HEK293 (cell line): ENCODE measurements at regions not wholly inside any gene's neighbourhood (a gene's known extent, or its start where the extent isn't known, plus 50 kb on each side); places are given as distances from the start of the nearest gene placed in this dataset.

ENCODE experiments used
- RBAK ChIP-seq: fragments of 450-650 bp; formaldehyde crosslinking; IDR thresholded peaks from 2 replicates; pipeline ENCODE4 v1.5.1; 2016; ENCODE audit warnings: missing biosample characterization, missing genetic modification characterization
- TCF7L2 ChIP-seq: IDR thresholded peaks from 2 replicates; pipeline ENCODE4 v1.6.1; 2011; ENCODE audit warnings: low read depth, mild to moderate bottlenecking, inconsistent platforms, low read length, moderate library complexity, borderline replicate concordance
- WT1 ChIP-seq: fragments of 450-650 bp; formaldehyde crosslinking; IDR thresholded peaks from 2 replicates; pipeline ENCODE4 v1.5.1; 2016; ENCODE audit warnings: missing biosample characterization, missing genetic modification characterization
- ZBTB17 ChIP-seq: fragments of 450-650 bp; formaldehyde crosslinking; IDR thresholded peaks from 2 replicates; pipeline ENCODE4 v1.5.1; 2016; ENCODE audit warnings: missing biosample characterization, missing genetic modification characterization
- ZEB2 ChIP-seq: fragments of 450-650 bp; formaldehyde crosslinking; IDR thresholded peaks from 2 replicates; pipeline ENCODE4 v1.5.1; 2016; ENCODE audit warnings: missing biosample characterization, missing genetic modification characterization
- ZNF324 ChIP-seq: fragments of 450-650 bp; formaldehyde crosslinking; IDR thresholded peaks from 2 replicates; pipeline ENCODE4 v1.5.1; 2016; ENCODE audit warnings: missing biosample characterization, missing genetic modification characterization
- ZNF335 ChIP-seq: fragments of 450-650 bp; formaldehyde crosslinking; conservative IDR thresholded peaks from 2 replicates; pipeline ENCODE4 v1.5.1; 2016; ENCODE audit warnings: missing biosample characterization, missing genetic modification characterization
- ZNF610 ChIP-seq: fragments of 450-650 bp; formaldehyde crosslinking; IDR thresholded peaks from 2 replicates; pipeline ENCODE4 v1.5.1; 2016; ENCODE audit warnings: missing biosample characterization, missing genetic modification characterization, borderline replicate concordance
- ZNF747 ChIP-seq: fragments of 450-650 bp; formaldehyde crosslinking; IDR thresholded peaks from 2 replicates; pipeline ENCODE4 v1.5.1; 2016; ENCODE audit warnings: missing biosample characterization, missing genetic modification characterization
- ZNF785 ChIP-seq: fragments of 450-650 bp; formaldehyde crosslinking; IDR thresholded peaks from 2 replicates; pipeline ENCODE4 v1.5.1; 2016; ENCODE audit warnings: missing biosample characterization, missing genetic modification characterization
- TF ChIP-seq, protein P1 (sequence below): fragments of 450-650 bp; IDR thresholded peaks from 2 replicates; pipeline ENCODE4 v1.5.1; 2018; ENCODE audit warnings: missing biosample characterization, missing genetic modification characterization
- TF ChIP-seq, protein P2 (sequence below): fragments of 450-650 bp; formaldehyde crosslinking; IDR thresholded peaks from 2 replicates; pipeline ENCODE4 v1.5.1; 2016; ENCODE audit warnings: missing biosample characterization, missing genetic modification characterization
- TF ChIP-seq, protein P3 (sequence below): fragments of 450-650 bp; formaldehyde crosslinking; IDR thresholded peaks from 2 replicates; pipeline ENCODE4 v1.5.1; 2016; ENCODE audit warnings: missing biosample characterization, missing genetic modification characterization
- TF ChIP-seq, protein P4 (sequence below): IDR thresholded peaks from 2 replicates; pipeline ENCODE4 v1.6.1; 2011; ENCODE audit warnings: mild to moderate bottlenecking, low read depth, low read length, borderline replicate concordance

DNA sequence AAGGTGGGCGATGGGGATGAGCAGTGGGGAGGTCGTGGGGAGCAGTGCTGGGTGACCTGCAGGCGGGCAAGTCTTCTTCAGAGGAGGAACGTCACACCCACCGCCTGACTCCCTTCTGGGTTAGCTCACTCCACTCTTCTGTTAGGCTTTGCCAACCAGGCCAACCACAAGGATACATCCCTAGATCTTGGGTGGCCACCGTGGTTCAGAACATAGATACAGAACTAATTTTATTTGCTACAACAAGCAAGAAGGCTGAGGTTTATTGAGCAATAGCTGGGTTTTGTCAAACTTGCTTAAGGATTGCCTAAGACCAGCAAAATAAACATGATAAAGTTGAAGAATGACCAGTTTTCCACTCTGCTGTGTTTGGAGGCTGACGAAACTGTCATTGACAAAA is 109.4 kb downstream of the DACT1 start:
- TF ChIP-seq, protein P1, sequence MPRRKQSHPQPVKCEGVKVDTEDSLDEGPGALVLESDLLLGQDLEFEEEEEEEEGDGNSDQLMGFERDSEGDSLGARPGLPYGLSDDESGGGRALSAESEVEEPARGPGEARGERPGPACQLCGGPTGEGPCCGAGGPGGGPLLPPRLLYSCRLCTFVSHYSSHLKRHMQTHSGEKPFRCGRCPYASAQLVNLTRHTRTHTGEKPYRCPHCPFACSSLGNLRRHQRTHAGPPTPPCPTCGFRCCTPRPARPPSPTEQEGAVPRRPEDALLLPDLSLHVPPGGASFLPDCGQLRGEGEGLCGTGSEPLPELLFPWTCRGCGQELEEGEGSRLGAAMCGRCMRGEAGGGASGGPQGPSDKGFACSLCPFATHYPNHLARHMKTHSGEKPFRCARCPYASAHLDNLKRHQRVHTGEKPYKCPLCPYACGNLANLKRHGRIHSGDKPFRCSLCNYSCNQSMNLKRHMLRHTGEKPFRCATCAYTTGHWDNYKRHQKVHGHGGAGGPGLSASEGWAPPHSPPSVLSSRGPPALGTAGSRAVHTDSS (tag by site-specific recombination): no peak
- TF ChIP-seq, protein P2, sequence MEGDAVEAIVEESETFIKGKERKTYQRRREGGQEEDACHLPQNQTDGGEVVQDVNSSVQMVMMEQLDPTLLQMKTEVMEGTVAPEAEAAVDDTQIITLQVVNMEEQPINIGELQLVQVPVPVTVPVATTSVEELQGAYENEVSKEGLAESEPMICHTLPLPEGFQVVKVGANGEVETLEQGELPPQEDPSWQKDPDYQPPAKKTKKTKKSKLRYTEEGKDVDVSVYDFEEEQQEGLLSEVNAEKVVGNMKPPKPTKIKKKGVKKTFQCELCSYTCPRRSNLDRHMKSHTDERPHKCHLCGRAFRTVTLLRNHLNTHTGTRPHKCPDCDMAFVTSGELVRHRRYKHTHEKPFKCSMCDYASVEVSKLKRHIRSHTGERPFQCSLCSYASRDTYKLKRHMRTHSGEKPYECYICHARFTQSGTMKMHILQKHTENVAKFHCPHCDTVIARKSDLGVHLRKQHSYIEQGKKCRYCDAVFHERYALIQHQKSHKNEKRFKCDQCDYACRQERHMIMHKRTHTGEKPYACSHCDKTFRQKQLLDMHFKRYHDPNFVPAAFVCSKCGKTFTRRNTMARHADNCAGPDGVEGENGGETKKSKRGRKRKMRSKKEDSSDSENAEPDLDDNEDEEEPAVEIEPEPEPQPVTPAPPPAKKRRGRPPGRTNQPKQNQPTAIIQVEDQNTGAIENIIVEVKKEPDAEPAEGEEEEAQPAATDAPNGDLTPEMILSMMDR (tag by site-specific recombination): no peak
- TF ChIP-seq ZNF610 (tag by site-specific recombination): no peak
- no peak for TF ChIP-seq ZEB2 (tag by site-specific recombination)
- TF ChIP-seq WT1 (tag by site-specific recombination): no peak
- TF ChIP-seq, protein P3, sequence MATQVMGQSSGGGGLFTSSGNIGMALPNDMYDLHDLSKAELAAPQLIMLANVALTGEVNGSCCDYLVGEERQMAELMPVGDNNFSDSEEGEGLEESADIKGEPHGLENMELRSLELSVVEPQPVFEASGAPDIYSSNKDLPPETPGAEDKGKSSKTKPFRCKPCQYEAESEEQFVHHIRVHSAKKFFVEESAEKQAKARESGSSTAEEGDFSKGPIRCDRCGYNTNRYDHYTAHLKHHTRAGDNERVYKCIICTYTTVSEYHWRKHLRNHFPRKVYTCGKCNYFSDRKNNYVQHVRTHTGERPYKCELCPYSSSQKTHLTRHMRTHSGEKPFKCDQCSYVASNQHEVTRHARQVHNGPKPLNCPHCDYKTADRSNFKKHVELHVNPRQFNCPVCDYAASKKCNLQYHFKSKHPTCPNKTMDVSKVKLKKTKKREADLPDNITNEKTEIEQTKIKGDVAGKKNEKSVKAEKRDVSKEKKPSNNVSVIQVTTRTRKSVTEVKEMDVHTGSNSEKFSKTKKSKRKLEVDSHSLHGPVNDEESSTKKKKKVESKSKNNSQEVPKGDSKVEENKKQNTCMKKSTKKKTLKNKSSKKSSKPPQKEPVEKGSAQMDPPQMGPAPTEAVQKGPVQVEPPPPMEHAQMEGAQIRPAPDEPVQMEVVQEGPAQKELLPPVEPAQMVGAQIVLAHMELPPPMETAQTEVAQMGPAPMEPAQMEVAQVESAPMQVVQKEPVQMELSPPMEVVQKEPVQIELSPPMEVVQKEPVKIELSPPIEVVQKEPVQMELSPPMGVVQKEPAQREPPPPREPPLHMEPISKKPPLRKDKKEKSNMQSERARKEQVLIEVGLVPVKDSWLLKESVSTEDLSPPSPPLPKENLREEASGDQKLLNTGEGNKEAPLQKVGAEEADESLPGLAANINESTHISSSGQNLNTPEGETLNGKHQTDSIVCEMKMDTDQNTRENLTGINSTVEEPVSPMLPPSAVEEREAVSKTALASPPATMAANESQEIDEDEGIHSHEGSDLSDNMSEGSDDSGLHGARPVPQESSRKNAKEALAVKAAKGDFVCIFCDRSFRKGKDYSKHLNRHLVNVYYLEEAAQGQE: no peak
- no peak for TF ChIP-seq ZNF747 (tag by site-specific recombination)
- TF ChIP-seq ZNF335 (tag by site-specific recombination): no peak
- TF ChIP-seq TCF7L2: no peak
- no peak for TF ChIP-seq ZBTB17
- TF ChIP-seq, protein P4, sequence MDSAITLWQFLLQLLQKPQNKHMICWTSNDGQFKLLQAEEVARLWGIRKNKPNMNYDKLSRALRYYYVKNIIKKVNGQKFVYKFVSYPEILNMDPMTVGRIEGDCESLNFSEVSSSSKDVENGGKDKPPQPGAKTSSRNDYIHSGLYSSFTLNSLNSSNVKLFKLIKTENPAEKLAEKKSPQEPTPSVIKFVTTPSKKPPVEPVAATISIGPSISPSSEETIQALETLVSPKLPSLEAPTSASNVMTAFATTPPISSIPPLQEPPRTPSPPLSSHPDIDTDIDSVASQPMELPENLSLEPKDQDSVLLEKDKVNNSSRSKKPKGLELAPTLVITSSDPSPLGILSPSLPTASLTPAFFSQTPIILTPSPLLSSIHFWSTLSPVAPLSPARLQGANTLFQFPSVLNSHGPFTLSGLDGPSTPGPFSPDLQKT: no peak
- TF ChIP-seq ZNF785 (tag by site-specific recombination): no peak
- TF ChIP-seq ZNF324: no peak
- no peak for TF ChIP-seq RBAK (tag by site-specific recombination)
